Bronchial epithelial cell (primary cell): ENCODE measurements at regions not wholly inside any gene's neighbourhood (a gene's known extent, or its start where the extent isn't known, plus 50 kb on each side); places are given as distances from the start of the nearest gene placed in this dataset.
A peak's percentile ranks its signal among the peaks of the same experiment; 100 is the strongest.
"Not testable (repeated sequence)": the region's sequence is repeated elsewhere in the genome, so short reads cannot be mapped to it uniquely, and the experiment has no call there.

ENCODE experiments used
- DNase-seq: peaks from one replicate; pipeline ENCODE4 v3.0.0-alpha.2; 2010; ENCODE audit warnings: low read depth
- FAIRE-seq: peaks from 2 replicates; lab custom pipeline; 2011; peaks lifted over from hg19 to GRCh38; lab: Jason Lieb, UNC
- H3K27me3 ChIP-seq: 2 replicates; pipeline ENCODE4 v1.5.1; 2011; ENCODE audit warnings: low read length; ENCODE audit not compliant: control insufficient read depth, insufficient read depth
- H3K36me3 ChIP-seq: 2 replicates; pipeline ENCODE4 v1.5.1; 2011; ENCODE audit warnings: low read length; ENCODE audit not compliant: control insufficient read depth, insufficient read depth
- H3K4me3 ChIP-seq: 2 replicates; pipeline ENCODE4 v1.5.1; 2011; ENCODE audit warnings: mild to moderate bottlenecking, low read depth, low read length, control low read depth
- TF ChIP-seq, protein P1 (sequence below): IDR thresholded peaks from 2 replicates; pipeline ENCODE4 v1.5.1; 2011; ENCODE audit warnings: mild to moderate bottlenecking, moderate library complexity, low read length, control low read depth, inconsistent platforms; ENCODE audit not compliant: insufficient read depth, severe bottlenecking

DNA sequence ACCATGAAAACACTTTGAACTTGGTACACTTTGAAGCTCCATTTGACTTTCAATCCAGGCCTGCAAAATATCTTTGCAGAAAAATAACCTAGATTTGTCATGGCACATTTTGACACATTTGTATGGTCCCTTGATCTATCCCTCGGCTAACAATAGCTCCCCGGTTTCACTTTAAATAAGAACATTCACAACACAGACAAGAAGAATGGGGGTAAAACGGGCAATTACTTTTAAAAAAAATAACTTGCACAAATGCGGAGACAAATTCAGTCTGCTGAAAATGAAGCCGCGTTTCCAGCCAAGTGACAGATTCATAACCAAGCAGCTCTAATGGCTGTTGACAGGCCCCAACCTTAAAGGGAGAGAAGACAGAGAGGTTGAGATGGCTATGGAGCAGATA is 218.2 kb downstream of the NPHP4 start:
- TF ChIP-seq, protein P1, sequence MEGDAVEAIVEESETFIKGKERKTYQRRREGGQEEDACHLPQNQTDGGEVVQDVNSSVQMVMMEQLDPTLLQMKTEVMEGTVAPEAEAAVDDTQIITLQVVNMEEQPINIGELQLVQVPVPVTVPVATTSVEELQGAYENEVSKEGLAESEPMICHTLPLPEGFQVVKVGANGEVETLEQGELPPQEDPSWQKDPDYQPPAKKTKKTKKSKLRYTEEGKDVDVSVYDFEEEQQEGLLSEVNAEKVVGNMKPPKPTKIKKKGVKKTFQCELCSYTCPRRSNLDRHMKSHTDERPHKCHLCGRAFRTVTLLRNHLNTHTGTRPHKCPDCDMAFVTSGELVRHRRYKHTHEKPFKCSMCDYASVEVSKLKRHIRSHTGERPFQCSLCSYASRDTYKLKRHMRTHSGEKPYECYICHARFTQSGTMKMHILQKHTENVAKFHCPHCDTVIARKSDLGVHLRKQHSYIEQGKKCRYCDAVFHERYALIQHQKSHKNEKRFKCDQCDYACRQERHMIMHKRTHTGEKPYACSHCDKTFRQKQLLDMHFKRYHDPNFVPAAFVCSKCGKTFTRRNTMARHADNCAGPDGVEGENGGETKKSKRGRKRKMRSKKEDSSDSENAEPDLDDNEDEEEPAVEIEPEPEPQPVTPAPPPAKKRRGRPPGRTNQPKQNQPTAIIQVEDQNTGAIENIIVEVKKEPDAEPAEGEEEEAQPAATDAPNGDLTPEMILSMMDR, result no peak
- FAIRE-seq, result no peak
- no peaks in the 10 kb centered on the region for H3K27me3 ChIP-seq
- H3K36me3 ChIP-seq, result no peaks in the 10 kb centered on the region
- H3K4me3 ChIP-seq, result no peak overlapping the region
- DNase-seq, result no peak

DNA sequence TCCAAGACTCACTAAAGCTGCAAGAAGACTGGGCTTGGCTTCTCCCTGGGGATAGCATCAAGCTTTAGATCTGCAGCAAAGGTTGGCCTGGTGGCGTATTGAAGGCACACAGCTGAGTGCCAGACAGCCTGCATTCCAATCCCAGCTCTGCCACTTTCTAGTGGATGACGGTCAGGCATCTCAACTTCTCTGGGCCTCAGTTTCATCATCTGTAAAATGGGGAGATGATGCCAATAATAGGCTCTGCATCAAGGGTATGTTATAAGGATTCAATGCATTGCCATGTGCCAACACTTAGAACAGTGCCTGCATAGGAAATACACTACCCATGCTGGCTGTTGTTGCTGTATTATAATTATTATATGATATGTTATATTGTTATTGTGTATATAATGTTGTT is 220.4 kb downstream of the NPHP4 start:
- DNase-seq (no peak), FAIRE-seq (no peak)
- Histone ChIP-seq H3K4me3 (no peak overlapping the region), H3K27me3 (no peaks in the 10 kb centered on the region), H3K36me3 (no peaks in the 10 kb centered on the region)
- TF ChIP-seq, protein P1, result no peak

DNA sequence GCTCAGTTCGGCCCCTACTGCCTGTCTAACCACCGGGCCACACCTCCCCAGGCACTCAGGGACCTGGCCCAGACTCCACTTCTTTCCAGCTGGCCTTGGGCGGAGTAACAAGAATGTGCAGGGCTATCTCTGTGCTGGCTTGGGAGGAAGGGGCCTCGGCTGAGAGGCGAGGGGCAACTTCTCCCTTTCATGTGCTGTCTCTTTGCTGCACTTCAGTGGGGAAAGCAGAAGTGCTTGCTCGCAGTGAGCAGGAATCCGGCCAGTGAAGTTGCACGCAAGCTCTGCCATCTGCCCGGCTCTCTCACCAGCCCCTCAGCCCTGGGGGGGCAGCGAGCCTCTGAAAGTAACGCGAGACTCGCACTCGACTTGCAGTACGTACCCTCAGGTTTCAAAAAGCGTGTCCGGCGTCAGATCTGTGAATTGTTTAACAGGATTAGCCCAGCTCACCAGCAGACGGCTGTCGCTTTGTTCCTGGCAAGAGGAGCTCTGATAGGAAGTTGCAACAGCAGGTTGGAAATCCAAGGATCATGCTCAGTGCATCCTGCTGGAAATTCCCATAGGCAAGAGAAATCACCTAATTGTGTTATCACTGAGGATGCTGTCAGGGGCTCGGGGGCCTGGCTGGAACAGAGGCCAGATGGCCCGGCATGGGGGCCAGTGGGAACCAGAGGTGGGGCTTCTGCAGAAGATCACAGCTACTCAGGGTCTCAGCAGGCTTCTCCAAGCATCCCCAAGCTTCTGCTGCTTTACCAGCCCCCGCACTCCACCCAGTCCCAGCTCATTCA is 221.1 kb downstream of the NPHP4 start:
- FAIRE-seq (no peak), DNase-seq (no peak)
- TF ChIP-seq, protein P1, result no peak
- no peak overlapping the region for H3K4me3 ChIP-seq
- H3K36me3 ChIP-seq, result no peaks in the 10 kb centered on the region
- no peaks in the 10 kb centered on the region for H3K27me3 ChIP-seq

DNA sequence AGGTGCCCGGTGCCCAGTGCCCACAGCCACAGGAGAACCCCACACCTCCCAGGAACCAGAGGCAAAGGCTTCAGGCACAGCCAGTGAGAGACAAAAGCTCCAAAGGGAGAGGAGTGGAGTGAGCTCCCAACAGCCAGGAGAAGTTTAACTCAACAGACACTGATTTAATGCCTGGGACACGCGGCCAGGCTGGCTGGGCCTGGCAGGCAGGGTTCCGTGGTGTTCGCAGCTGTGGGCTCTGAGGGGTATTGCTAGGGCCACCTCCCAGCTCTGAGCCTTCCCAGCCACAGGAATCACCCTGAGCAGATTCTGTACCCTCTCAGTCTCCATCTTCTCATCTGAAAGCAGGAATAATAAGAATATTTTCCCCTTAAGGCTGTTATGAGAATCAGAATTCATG is 222.5 kb downstream of the NPHP4 start:
- no peaks in the 10 kb centered on the region for H3K36me3 ChIP-seq
- H3K4me3 ChIP-seq, result no peak overlapping the region
- no peak for DNase-seq
- TF ChIP-seq, protein P1, result no peak
- no peaks in the 10 kb centered on the region for H3K27me3 ChIP-seq
- FAIRE-seq, result no peak

DNA sequence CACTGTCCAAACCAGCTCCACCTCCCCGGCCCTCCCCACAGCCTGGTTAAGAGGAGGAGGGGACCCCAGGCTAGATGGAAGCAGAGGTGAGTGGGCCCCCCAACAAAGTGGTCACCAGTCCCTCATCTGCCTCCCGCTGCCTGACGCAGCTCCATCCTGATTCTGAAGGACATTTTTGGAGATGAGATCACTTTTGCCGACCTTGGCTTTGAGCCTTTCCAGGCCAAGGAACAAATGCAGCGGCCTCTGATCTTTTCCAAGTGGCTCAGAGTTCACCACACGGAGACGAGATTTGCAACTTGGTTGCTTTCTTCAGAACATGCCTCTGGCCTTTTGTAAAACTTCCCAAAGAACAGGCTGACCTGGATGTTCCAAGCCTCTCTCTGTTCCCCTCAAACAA is 223.1 kb downstream of the NPHP4 start:
- no peaks in the 10 kb centered on the region for H3K27me3 ChIP-seq
- DNase-seq (no peak), FAIRE-seq (no peak)
- no peaks in the 10 kb centered on the region for H3K36me3 ChIP-seq
- H3K4me3 ChIP-seq, result no peak overlapping the region
- TF ChIP-seq, protein P1, result no peak

DNA sequence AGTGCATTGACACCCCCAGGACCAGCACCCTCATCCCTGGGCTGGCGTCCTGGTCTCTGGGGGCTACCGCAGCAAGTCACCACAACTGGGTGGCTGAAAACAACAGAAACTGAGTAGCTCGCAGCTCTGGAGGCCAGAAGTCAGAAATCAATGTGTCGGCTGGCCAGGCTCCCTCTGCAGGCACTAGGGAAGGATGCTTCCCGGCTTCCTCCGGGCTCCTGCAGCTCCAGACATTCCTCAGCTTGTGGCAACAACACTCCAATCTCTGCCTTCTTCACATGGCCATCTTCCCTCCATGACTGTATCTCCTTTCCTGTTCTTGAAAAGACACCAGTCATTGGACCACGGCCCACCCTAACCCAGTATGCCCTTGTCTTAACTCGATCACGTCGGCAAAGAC is 224.2 kb downstream of the NPHP4 start:
- TF ChIP-seq, protein P1, result no peak
- Histone ChIP-seq H3K4me3 (no peak overlapping the region), H3K27me3 (no peaks in the 10 kb centered on the region), H3K36me3 (no peaks in the 10 kb centered on the region)
- FAIRE-seq, result peak; percentile 66
- DNase-seq, result no peak

DNA sequence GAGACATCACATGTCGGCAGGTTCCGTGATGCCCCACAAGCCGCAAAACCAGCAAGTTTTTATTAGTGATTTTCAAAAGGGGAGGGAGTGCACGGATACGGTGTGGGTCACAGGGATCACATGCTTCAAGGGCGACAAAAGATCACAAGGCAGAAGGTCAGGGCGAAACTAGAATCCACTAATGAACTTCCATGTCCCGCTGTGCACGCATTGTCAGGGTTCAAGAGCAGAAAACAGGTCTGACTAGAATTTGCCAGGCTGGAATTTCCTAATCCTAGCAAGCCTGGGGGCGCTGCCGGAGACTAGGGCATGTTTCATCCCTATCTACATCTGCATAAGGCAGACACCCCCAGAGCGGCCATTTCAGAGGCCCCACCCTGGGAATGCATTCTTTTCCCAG is 225.2 kb downstream of the NPHP4 start:
- not testable (repeated sequence) for H3K27me3 ChIP-seq, DNase-seq, H3K36me3 ChIP-seq, H3K4me3 ChIP-seq, FAIRE-seq
